ENCODE measurements at regions not wholly inside any gene's neighbourhood (a gene's known extent, or its start where the extent isn't known, plus 50 kb on each side); places are given as distances from the start of the nearest gene placed in this dataset.

DNA sequence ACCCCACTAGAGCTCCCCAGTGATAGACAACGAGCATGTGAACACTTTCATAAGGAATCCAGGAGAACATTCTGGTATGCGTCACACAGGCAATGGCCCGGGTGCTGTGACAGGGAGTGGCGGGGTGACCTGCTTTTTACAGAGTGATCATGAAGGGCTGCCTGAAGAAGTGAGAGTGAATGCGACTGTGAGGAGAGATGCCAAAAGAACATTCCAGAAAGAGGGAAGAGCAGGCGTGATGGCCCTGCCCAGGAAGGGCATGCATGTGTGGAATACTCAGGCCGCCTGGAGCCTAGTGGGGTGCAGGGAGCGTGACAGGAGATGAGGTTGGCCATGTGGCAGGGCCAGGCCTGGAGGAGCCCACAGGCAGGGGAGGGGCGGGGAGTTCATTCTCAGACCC lies 53.8 kb downstream of the FZD10 start:
- no peak for DNase-seq

DNA sequence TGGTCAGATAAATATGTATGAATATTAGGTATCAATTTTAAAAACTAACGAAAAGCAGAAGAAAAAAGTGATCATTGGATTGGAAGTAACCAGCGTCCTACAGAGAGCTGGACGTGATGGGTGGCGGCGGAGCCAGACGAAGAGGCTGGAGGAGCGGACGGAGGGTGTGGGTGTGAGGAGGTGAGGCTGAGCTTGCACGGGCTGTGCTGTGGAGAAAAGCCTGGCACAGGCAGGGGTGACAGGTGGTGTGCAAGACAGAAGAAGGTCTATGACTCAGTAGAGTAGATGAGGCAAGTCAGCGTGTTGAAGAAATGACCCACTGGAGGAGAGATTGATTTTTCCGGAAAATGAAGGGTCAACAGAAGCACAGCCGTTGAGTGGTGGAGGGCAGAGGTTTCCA lies 56.4 kb downstream of the FZD10 start:
- no peak for DNase-seq

- no peak for DNase-seq
These were observed 57.9 kb downstream of the FZD10 start for GRCh38 chr12:130219929-130220705.

GRCh38 chr12:130220706-130221100 lies 58.4 kb downstream of the FZD10 start:
- DNase-seq, result no peak

DNA sequence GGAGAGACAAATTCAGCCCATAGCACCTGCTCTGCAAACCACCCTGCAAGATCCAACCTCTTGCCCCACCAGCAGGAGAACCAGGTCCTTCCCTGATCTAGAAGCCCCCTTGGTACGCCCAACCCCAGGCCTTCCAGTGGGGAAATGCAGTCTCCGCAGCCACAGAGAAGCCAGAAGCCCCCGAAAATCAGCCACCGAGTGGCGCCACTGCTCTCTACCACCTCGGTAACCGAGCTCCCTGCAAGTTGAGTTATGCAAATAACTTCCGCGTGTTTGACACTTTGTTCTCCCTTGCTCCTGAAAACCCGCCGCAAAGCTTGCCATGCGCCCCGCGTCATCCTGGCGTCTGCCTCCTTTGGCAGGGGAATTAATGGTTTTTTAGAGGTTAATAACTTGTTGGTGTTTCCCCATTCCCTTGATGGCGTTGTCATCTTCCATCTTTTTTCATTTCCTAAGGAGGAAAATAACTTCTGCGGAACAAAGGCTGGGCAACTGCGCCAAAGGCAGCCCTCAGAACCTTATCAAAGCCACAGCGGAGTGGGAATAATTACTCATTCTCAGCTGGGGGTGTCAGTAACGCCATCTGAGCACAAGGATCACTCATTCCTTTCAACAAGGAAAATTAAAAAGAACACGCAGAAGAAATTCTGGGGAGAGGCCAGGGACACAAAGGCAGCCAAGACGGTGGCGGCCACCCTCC lies 60.4 kb downstream of the FZD10 start:
- DNase-seq, result no peak

DNA sequence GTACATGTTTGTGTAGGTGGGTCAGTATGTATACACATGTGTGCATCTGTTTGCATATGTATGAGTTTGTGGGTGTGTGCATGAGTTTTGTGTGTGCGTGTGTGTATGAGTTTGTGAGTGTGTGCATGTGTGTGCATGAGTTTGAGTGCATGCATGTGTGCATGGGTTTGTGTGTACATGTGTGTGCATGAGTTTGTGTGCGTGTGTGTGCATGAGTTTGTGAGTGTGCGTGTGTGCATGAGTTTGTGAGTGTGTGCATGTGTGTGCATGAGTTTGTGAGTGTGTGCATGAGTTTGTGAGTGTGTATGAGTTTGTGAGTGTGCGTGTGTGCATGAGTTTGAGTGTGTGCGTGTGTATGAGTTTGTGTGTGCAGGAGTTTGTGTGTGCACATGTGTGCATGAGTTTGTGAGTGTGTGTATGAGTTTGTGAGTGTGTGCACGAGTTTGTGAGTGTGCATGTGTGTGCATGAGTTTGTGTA lies 61.5 kb downstream of the FZD10 start:
- DNase-seq, result no peak

GRCh38 chr12:130224613-130225012 lies 62.3 kb downstream of the FZD10 start:
- DNase-seq, result no peak

GRCh38 chr12:130225347-130225746 lies 63.1 kb downstream of the FZD10 start:
- DNase-seq, result no peak

- DNase-seq, result no peak
These were observed 63.9 kb downstream of the FZD10 start for GRCh38 chr12:130226126-130226525.

DNA sequence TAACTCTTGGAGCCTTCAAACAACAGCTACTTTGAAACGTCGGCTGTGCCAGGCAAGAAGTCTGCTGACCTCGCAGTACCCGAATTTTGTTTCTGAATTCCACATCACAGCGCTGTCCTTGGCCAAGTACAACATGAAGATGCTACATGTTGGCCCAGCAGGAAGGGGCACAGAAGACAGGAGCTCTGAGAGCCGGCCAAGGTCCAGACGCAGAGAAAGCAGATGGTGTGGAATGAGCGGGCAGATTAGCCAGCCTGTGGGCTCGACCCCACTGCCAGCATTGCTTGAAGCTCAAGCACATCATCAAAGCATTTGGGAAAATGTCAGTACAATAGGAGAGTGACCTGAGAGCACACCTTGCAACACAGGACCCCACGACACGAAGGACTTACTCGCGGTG lies 64.5 kb downstream of the FZD10 start:
- no peak for DNase-seq

DNA sequence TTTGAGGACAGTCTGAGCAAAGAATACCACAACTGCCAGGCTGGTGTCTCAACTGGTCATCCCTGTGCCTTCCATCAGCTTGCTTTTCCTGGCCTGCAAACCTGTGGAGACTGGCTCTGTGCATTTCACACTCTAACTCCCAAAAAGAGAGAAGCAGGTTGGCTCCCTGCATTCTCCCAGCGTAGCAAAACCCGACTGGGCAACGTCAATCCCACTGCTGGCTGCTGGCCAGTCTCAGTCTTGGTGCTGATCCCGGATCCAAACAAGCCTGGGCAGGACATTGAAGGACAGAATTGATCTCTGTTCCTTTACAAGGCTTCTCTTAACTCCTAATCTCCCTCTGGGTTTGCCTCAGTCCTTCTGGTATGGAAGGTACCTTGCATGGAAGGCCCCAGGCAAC lies 65.4 kb downstream of the FZD10 start:
- no peak for DNase-seq

DNA sequence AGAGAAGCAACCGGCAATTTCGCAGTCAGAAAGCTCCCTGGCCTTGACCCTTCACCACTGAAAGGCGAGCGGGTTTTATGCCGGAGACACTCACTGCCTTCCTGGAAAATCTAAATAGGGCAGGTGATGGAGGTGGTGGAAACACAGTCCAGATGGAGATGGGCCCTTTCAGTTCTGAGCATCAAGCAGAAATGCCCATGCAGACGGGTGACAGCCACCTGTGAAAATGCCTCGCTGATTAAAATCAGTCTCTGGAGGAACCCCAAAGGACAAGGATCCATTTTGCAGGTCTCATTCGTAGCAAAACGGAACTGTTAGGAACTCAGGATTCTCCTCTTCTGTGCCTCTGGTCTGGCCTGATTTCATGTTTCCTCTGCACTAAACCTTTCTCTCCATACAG lies 74.2 kb downstream of the FZD10 start:
- DNase-seq, result no peak

- DNase-seq, result no peak
These were observed 78.7 kb downstream of the FZD10 start for GRCh38 chr12:130240831-130241590.

DNA sequence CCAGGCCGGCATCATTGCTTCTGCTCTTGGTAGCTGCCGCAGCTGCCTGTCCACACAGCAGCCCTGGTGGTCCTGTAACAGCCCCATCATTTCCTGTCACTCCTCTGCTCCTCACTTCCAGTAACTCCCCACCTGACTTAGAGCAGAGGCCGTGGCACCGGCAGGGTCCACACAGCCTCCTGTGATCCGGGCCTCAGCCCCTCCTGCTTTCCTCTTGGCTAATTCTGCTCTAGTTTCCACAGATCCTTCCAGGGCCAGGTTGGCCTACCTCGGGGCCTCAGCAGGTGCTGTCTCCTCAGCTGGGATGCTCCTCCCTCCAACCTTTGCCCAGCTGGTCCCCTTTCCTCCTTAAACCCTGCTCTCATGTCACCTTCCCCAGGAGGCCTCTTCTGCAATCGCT lies 80.2 kb downstream of the FZD10 start:
- no peak for DNase-seq

DNA sequence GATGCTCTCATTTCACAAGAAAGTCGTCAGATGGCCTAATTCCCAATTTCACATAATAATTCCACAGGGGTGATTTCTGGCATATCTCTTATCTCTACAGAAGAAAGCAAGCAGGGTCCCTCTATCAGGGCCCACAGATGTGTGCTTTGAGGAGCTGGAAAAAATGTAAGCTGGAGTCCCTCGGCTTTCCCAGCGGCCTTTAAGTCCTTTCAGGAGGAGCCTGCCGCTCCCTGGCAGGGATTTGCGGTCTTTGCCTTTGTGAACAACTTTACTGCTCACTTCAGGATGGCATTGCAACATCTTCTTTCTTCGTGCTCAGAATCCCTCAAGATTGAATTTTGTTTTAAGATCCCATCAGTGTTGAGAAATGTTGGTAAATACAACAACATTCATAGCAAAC lies 83.0 kb downstream of the FZD10 start:
- no peak for DNase-seq

- DNase-seq, result no peak
These were observed 84.3 kb downstream of the FZD10 start for GRCh38 chr12:130246560-130246959.

DNA sequence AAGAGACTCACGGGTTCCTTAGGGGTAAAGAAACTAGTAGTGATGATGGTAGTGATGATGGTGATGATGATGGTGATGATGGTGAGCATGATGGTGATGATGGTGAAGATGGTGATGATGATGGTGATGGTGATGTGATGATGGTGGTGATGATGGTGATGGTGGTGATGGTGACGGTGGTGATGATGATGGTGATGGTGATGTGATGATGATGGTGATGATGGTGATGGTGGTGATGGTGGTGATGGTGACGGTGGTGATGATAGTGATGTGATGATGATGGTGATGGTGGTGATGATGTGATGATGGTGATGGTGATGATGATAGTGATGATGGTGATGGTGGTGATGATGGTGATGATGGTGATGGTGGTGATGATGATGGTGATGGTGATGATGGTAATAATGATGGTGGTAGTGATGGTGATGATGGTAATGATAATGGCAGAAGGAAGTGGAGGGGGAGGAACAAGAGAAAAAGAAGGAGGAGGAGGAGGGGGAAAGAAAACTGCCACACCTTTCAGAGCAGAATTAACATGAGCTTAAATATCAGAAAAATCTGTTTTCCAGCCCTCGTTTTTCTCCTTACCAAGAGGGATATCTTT lies 85.5 kb downstream of the FZD10 start:
- DNase-seq, result no peak

DNA sequence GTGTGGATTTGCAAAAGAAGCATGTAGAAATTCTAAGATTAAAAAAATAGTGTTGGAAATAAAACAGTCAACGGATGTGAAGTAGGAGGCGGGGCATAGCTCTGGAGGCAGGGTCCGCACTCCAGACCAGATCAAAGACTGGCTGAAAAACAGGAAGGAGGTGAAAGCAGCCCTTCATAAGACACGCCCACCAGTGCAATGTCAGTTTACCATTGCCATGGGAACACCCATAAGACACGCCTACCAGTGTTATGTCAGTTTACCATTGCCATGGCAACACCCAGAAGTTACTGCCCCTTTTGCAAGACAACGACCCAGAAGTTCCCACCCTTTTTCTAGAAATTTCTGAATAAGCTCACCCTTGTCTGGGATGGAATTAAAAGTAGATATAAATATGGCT lies 87.1 kb downstream of the FZD10 start:
- no peak for DNase-seq

DNA sequence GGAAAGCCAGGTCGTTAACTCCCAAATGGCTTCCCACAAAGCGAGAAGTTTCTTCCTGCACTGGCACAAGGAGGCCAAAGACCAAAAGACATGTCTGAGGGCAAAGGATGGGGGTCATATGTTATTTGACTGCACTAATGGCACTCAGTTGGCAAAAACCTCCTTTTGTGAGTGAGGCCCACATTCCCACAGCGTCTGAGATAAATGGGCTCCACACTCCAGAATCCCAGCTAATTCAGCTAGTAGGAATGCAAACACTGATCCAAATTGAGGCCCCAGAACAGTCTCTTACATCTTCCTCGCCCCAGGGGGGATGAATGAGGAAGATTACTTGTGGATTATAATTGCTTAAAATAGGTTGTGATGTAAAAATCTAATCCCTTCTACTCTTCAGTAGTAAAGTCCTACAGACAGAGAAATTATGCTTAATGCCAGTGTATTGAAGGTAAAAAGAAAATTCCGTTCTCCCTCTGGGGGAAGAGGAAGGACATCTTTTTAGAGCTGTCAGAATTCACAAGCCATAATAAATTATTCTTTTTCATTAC lies 86.4 kb upstream of the PIWIL1 start:
- no peak for DNase-seq

GRCh38 chr12:130253866-130254265 lies 83.8 kb upstream of the PIWIL1 start:
- no peak for DNase-seq

GRCh38 chr12:130254461-130255276 lies 83.0 kb upstream of the PIWIL1 start:
- DNase-seq, result no peak

DNA sequence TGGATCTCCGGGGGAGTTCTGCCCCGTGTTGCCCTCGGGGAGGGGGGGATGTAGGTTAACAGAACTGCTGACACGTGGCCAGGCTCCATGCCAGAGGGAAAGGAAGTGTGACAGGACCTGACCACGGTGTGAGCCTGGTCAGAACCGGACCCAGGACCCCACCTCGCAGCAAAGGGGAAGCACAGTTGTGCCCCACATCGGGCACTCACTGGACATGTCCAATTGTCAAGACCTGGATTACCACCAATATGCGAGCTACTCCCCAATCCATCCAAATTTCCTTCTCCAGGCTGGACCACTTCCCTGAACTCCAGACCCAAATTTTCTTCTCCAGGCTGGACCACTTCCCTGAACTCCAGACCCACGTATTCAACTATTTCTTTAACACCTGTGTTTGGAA lies 78.8 kb upstream of the PIWIL1 start:
- no peak for DNase-seq

All from NCI-H2171 treated with DMSO at 0.1 percent for 48 hours (cell line).